Smooth muscle cell of the brain vasculature (primary cell): ENCODE measurements at regions not wholly inside any gene's neighbourhood (a gene's known extent, or its start where the extent isn't known, plus 50 kb on each side); places are given as distances from the start of the nearest gene placed in this dataset.

Experiments used
- DNase-seq: peaks from one replicate; pipeline ENCODE4 v3.0.0-alpha.2; 2012; ENCODE audit warnings: low read depth, low spot score

DNA sequence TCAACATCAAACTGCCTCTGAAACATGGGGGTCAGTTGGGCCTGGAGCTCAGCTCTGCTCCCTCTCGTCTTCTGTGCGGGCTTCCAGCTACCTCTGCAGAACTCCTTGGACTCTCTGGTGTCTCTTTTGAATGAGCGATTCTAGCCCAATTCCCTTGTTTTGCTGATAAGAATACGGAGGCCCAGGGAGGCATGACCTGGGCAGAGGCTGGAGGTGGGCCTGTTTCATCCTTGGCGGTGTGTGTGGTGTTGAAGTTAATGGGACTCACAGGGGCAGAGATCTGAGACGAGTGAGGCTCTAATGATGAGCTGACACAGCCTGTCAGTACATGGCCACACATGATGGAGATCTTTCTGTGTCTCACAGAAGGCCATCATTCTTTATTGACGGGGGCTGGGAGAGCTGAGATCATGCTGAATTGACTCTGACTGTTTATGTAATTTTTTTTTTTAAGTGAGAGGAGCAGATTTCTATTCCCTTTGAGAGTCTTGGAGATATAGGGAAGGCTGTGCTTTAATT is 134.5 kb downstream of the URB2 start:
- no peak for DNase-seq

DNA sequence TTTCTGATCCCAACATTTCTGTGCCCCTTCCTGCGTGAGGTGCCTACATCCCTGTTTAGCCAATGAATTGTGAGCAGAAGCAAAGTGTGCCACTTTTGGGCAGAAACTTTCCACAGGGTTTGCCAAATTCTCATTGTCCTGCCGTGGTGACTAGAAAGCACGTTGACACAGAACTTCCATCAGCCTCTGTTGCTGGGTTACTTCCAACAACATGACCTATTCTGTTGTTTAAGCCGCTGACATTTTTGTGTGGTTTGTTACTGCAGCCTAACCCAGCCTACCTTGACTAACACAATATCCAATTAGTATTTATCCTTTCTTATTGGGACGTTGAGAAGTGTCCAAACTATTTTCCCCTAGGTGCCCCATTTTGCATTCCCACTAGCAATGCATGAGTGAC is 136.8 kb downstream of the URB2 start:
- no peak for DNase-seq

DNA sequence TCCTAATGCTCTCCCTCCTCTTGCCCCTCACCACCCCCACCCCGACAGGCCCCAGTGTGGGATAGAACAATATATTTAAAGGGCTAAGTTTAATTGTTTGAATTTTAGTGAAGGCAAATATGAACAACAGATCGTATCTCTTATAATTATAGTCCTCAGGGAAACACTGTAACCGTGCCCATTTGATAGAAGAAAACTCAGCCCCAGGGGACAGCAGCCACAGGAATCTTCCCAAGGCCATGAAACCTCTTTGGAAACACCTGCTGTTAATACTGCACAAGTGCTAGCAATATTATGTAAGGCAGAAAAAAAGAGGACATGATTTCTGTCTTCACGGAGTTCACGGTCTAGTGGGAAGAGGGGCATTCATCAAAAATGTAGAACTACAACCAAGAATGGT is 142.2 kb downstream of the URB2 start:
- no peak for DNase-seq

DNA sequence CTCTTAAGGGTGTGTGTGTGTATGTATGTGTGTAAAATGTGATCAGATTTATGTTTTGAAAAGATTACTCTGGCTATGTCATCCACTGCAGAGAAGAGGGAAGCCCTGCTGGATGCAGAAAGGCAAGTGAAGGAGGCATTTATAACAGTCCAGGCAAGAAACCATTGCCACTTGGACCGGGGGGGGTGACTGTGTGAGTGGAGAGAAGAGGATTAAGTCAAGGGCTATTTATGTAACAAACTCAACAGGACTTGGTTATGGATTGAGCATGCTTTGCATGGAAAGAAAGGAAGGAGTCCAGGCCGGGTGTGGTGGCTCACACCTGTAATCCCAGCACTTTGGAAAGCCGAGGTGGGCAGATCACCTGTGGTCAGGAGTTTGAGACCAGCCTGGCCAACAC is 143.0 kb downstream of the URB2 start:
- no peak for DNase-seq

- no peak for DNase-seq
These were observed 143.8 kb downstream of the URB2 start for GRCh38 chr1:229769809-229770208.

- DNase-seq, result no peak
These were observed 152.7 kb downstream of the URB2 start for GRCh38 chr1:229778794-229779193.

- no peak for DNase-seq
These were observed 155.4 kb downstream of the URB2 start for GRCh38 chr1:229781453-229781852.

GRCh38 chr1:229782469-229782868 is 156.4 kb downstream of the URB2 start:
- no peak for DNase-seq

DNA sequence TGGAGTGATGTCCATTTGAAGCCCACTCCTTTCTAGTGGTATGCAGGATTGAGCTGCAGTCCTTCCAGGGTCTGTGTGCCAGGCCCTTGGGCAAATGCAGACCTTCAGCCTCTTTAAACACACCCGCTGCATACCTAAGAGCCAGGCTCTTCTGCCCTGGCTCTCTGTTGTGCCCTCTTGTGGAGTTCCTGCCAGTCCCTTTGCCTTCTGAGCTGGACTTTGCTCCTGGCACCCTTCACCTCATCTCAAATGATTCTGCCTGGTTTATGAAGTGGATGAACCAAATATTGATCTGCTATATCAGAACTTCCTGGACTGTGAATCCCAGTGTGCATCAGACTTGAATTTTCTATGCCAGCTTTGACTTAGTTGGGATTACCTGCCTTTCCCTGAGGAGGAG is 158.8 kb downstream of the URB2 start:
- DNase-seq, result no peak

DNA sequence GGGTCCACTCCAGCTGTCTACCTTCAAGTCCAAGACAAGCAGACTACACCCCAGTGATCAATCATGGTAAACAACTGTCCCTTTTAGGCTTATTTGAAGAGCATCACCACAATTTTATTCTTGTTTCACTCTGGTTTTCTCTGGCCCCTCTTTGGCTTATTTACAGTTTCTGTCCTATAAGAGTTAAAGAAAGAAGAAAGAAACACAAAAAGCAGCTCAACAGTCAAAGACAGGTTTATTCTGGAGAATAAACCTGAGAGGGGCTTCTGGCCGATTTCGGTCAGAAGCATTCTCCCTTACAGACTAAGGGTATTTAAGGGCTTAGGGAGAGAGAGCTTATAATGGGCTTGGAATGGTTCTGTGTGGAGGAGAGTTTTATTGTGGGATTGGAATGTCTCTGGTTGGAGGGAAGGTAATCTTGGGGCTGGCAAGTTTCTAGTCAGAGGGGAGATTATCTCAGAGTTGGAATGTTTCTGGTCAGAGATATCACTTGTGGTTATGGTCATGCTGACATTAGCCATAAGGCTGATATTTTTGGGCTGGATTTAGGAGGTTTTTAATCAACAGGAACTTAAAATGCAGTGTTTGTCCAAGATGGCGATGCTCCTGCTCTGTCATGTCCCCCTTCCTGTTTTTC is 161.0 kb downstream of the URB2 start:
- no peak for DNase-seq

DNA sequence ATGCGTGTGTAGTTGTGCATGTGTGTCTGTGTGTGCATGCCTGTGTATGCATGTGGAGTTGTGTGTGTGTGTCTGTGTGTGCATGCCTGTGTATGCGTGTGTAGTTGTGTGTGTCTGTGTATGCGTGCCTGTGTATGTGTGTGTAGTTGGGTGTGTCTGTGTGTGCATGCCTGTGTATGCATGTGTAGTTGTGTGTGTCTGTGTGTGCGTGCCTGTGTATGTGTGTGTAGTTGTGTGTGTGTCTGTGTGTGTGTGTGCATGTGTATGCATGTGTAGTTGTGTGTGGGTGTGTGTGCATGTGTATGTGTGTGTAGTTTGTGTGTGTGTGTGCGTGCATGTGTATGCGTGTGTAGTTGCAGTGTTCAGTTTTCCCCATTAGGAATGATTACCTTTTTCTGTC is 162.0 kb downstream of the URB2 start:
- no peak for DNase-seq

GRCh38 chr1:229792012-229792975 is 166.2 kb downstream of the URB2 start:
- no peak for DNase-seq

DNA sequence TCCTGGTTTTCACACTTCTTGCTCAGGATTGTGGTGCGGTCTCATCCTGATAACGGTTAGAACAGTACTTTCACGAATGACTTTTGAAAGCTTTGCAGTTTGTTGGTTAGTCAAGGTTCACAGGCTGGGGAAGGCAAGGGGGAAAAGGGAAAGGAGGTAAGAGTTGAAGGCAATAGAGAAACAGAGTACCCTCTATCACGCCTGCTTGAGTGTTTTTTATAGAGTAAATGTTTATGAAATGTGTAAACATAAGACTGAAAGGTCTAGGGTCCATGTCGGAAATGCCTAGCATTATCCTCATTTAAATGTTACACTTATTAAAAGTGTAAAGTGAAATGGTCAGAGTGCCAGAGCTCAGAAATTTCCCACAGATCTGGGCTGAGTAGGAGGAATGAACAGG is 167.4 kb downstream of the URB2 start:
- no peak for DNase-seq

DNA sequence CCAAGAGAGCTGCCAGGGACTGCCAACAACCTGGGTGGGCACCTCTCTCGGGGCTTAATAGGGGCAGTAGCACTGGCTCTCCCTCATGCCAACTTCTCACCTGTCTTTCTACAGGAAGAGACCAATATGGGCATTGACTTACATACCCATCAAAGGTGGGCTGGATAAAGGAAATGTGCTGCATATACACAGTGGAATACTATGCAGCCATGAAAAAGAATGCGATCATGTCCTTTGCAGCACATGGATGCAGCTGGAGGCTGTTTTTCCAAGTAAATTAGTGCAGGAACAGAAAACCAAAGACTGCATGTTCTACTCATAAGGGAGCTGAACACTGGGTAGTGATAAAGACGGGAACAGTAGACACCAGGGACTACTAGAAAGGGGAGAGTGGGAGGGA is 172.5 kb downstream of the URB2 start:
- no peak for DNase-seq

DNA sequence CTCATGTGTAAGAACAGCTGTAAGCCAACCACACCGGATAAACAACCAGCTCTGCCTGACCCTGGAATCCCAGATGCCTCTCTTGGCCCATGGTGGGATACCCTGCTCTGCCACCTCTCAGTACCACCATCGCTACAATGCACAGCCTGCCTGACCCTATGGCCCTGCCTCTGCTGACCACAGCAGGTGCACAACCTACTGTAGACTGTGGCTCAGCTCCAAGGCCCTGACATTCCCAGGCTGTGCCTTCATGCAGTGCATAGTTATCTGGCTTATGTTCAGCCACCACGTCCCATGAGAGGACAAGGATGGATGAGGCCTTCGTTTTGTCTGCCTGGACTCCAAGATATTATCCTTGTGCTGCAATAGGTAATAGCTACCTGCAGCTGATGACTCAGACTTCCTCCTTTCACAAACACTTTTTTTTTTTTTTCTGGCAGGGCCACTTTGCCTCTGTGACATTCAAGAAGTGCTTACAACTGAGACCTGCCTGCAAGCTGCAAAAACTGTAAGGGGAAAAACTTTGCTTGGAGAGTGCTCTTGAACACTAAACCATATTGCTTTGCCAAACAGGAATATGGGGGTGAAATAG is 177.7 kb downstream of the URB2 start:
- DNase-seq, result no peak

- no peak for DNase-seq
These were observed 182.2 kb downstream of the URB2 start for GRCh38 chr1:229808272-229808671.

- DNase-seq, result no peak
These were observed 184.1 kb downstream of the URB2 start for GRCh38 chr1:229810140-229810539.

GRCh38 chr1:229810961-229811360 is 184.9 kb downstream of the URB2 start:
- DNase-seq, result no peak

DNA sequence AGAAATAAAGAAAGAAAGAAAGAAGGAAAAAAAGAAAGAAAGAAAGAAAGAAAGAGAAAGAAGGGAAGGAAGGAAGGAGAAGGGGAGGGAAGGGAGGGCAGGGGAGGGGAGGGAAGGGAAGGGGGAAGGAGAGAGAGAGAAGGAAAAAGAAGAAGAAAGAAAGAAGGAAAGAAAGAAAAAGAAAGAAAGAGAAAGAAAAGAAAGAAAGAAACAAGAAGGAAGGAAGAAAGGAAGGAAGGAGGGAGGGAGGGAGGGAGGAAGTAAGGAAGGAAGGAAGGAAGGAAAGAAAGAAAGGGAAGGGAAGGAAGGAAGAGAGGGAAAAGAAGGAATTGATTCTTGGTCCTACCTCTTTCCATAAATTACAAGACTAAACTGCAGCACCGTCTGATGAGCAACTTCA is 186.1 kb downstream of the URB2 start:
- no peak for DNase-seq

DNA sequence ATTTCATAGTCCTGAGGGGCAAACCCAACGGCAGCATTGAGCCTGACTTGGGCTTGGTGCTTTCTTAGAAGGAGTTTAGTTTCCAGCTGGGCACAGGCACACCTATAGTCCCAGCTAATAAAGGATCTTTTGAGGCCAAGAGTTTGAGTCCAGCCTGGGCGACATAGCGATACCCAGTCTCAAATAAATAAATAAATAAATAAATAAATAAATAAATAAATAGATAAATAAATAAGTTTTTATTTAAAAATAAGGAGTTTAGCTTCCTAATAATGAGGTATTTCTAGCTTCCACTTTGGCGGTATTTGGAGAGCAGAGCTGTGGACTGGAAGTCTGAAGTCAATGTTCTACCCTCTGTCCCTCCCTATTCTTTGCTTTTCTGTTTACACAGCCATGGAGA is 186.6 kb downstream of the URB2 start:
- DNase-seq, result no peak

DNA sequence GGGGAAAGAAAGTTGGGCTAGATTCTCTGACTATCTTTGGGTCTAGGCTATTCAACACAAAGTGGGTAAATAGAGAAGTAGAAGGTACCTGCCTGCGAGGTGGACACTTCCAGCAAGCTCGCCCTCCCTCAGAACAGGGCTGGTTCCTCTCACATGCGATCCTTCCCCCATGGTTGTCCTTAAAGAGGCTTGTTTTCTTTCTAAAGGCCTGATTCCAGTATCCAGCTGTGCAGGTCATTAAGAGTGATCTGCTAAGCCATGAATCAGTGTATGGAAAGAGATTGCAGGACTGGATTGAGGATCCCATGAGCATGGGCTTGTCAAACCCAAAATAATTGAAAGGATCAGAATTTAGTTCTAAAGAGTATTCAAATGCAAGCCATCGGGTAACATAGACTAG is 189.0 kb downstream of the URB2 start:
- DNase-seq, result no peak

DNA sequence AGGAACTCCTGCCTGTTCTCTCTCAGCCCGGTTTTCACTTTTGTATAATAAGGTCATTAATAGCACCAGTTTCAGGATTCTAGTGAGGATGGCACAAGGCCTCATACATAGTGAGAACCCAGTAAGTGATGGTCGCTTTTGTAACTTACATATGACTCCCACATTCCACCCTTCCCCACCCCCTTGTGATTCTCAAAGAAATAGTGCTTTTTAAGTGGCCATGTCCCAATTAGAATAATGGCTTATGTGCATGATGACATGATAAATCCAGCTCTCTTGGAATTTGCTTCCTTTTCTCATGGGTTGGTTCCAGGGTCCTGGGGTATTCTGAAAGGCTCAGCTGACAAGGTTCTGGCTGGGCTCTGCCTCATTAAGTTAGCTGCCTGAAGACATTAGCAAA is 189.9 kb downstream of the URB2 start:
- no peak for DNase-seq

DNA sequence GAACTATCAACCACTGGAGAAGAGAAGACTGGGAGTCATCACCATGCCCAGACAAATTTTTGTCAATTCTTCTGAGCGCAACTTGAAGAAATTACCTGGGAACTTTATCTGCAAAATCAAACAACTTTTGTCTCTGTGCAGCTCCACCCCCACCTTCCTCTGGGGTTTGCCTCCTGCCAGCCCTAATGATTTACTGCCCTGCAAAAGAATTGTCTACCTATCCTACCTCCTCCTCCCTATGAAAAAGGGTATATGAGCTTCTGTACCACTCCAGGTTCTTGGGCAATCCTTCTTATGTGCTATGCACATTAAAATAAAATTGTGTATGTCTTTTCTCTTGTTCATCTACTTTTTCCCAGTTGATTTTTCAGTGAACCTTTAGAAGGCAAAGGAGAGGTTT is 191.9 kb downstream of the URB2 start:
- no peak for DNase-seq
